SK-N-SH (cell line): ENCODE measurements at regions not wholly inside any gene's neighbourhood (a gene's known extent, or its start where the extent isn't known, plus 50 kb on each side); places are given as distances from the start of the nearest gene placed in this dataset.

Source experiments
- TF ChIP-seq, protein P1 (sequence below): IDR thresholded peaks from 2 replicates; pipeline ENCODE4 v1.4.0; 2012; ENCODE audit warnings: low read depth, borderline replicate concordance
- TF ChIP-seq, protein P2 (sequence below): IDR thresholded peaks from 2 replicates; pipeline ENCODE4 v1.4.0; 2012; ENCODE audit warnings: low read depth

- TF ChIP-seq, protein P1, sequence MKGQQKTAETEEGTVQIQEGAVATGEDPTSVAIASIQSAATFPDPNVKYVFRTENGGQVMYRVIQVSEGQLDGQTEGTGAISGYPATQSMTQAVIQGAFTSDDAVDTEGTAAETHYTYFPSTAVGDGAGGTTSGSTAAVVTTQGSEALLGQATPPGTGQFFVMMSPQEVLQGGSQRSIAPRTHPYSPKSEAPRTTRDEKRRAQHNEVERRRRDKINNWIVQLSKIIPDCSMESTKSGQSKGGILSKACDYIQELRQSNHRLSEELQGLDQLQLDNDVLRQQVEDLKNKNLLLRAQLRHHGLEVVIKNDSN = no peak
- TF ChIP-seq, protein P2, sequence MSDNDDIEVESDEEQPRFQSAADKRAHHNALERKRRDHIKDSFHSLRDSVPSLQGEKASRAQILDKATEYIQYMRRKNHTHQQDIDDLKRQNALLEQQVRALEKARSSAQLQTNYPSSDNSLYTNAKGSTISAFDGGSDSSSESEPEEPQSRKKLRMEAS = no peak
These were observed 170.0 kb upstream of the GDNF start for GRCh38 chr5:38009749-38010358.
